GM18951 (cell line): ENCODE measurements at regions not wholly inside any gene's neighbourhood (a gene's known extent, or its start where the extent isn't known, plus 50 kb on each side); places are given as distances from the start of the nearest gene placed in this dataset.
A peak's percentile ranks its signal among the peaks of the same experiment; 100 is the strongest.
"Not testable (repeated sequence)": the region's sequence is repeated elsewhere in the genome, so short reads cannot be mapped to it uniquely, and the experiment has no call there.

Source experiments
- POLR2A ChIP-seq: IDR thresholded peaks from 4 replicates; pipeline ENCODE4 v1.6.1; 2011; ENCODE audit warnings: mild to moderate bottlenecking; ENCODE audit not compliant: insufficient read length, insufficient read depth; ENCODE audit errors: extremely low read depth
- in situ Hi-C: fragments of 300-500 bp; cut with MboI; formaldehyde crosslinking; loops from one replicate; pipeline ENCODE4 v1.12.0; 2022; ENCODE audit warnings: low sequenced_read_pairs, mixed read lengths, inconsistent platforms; ENCODE audit not compliant: unreplicated experiment

DNA sequence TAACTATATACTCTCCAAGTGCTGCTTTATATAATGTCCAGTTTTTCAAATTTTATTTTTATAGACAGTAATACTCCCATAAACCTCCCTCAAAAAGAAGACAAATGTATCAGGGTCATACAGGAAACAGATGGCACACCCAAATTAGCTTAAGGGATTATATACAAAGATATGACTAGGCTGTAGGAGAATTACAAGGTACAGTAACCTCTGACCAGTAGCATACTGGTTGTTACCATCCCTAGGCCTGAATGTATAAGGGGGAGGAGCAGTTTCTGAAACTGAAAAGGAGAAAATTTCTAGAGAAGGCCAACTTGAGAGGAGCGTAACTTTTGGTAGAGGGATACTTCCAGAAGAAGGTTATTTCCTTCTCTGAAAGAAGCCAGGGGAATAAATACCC is 122.6 kb upstream of the NBPF19 start:
- in situ Hi-C loops = not testable (repeated sequence)

- in situ Hi-C loops = not testable (repeated sequence)
Observed at GRCh38 chr1:149354579-149354978, 120.3 kb upstream of the NBPF19 start.

- in situ Hi-C loops = not testable (repeated sequence)
Observed at GRCh38 chr1:149355748-149356147, 119.1 kb upstream of the NBPF19 start.

- in situ Hi-C loops = not testable (repeated sequence)
Observed at GRCh38 chr1:149356152-149356551, 118.7 kb upstream of the NBPF19 start.

DNA sequence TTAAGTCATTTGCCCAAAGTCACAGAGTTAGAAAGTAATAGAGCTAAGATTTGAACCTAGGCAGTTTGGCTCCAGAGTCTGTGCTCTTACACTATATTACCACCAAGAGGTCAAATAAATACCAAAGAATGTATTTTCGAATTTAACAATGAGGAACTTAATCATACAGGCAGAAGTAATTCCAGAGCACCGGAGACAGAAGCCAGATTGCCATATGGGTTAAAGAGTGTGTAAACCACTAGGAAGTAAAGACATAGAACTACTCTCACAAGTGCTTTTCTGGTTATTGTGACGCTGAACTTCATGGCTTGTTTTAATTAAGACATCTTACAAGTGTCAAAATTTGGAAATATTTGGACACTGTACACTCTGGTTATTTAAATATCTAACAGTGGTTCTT is 114.5 kb upstream of the NBPF19 start:
- in situ Hi-C loops = not testable (repeated sequence)

DNA sequence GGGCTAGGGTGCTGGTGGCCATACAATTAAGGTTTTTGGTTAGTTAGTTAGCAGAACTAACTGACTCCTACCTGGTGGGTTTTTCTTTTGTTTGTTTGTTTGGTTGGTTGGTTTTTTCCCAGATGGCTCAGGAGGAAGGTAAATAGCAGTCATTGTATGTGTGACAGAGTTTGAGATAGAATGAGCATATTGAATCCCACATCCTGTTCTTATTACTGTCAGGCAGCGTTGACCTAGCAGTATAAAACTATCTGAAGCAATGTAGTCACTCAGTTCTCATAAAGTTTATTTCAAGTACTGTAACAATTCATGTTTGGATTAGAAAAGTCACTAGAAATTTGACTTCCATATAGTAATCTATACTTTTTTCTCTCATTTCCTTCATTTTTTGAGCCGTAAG is 113.5 kb upstream of the NBPF19 start:
- in situ Hi-C loops = not testable (repeated sequence)

DNA sequence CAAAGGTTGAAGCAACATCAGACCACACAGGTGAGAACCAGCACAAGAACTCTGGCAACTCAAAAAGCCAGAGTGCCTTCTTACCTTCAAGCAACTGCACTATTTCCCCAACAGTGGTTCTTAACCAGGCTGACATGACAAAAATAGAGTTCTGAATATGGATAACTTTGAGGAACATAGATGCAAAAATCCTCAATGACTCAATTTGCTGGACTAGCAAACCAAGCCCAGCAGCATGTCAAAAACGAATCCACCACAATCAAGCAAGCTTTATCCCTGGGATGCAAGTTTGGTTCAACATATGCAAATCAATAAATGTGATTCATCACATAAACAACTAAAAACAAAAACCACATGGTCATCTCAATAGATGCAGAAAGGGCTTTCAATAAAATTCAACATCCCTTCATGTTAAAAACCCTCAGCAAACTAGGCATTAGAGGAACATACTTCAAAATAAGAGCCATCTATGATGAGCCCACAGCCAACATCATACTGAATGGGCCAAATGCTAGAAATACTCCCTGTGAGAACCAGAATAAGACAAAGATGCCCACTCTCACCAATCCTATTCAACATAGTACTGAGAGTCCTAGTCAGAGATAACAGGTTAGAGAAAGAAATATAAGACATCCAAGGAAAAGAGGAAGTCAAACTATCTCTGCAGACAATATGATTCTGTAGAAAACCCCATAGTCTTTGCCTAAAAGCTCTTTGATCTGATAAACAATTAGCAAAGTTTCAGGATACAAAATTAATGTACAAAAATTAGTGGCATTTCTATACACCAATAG is 110.5 kb upstream of the NBPF19 start:
- in situ Hi-C loops = not testable (repeated sequence)

- in situ Hi-C loops = not testable (repeated sequence)
Observed at GRCh38 chr1:149366402-149366801, 108.4 kb upstream of the NBPF19 start.

DNA sequence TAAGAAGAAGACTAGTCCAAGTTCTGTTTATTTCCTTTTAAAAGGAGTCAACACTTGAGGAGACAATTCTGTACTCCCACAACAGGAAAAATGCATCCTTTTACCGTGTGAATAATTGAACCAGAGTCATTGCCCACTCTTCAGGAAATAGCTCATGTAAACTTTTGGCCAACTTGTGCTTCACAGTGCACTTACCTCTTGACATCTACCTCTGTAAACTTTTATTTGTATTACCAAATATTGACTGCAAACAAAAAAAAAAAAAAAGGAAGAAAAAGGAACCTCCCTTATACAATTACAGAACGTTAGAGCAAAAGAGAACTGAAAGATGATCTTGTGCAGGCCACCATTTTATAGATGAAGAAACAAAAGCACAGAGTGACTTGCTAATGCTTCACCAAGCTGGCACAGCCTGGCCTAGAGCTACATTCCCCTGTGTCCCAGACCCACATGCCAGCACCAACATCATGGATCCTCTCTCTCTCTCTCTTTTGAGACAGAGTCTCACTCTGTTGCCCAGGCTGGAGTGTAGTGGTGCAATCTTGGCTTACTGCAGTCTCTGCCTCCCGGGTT is 107.3 kb upstream of the NBPF19 start:
- in situ Hi-C loops = not testable (repeated sequence)

DNA sequence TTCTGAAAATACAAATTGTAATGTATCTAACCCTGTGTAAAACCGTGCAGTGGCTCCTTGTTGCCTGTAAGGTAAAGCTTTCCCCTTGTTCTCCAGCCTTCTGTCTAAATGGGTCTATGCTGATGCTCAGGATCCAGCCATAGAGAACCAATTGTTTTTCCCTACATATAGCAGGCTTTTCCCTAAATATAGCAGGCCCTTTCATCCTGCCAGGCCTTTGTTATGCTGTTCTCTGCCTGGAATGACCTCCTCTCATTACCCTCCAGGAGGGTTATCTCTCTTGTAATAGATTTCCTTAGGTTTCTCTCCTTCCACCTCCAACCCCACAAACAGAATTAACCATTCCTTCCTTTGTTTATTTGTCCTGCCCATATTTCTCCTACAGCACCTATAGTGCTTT is 106.5 kb upstream of the NBPF19 start:
- in situ Hi-C loops = not testable (repeated sequence)

- in situ Hi-C loops = not testable (repeated sequence)
Observed at GRCh38 chr1:149369081-149369480, 105.8 kb upstream of the NBPF19 start.

GRCh38 chr1:149371955-149372354 is 102.9 kb upstream of the NBPF19 start:
- in situ Hi-C loops = not testable (repeated sequence)

DNA sequence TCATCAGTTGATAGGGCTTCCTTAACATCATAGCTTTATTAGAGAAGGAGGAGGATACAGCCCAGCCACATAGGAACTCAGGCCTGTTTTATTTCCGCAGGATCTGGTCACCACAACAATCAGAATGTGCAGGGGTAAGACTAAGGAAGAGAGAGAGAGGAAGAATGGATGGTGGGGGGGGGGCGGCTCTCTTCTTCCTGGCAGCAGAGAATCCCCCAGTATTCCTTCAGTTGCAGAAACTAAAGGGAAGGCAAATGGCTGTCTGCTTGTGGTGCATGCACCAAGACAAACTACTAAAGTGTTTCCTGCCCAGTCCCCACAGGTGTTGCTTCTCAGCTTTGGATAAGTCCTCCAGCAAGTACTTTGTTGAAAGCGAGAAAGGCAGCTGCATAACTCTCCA is 96.4 kb upstream of the NBPF19 start:
- in situ Hi-C loops = not testable (repeated sequence)

DNA sequence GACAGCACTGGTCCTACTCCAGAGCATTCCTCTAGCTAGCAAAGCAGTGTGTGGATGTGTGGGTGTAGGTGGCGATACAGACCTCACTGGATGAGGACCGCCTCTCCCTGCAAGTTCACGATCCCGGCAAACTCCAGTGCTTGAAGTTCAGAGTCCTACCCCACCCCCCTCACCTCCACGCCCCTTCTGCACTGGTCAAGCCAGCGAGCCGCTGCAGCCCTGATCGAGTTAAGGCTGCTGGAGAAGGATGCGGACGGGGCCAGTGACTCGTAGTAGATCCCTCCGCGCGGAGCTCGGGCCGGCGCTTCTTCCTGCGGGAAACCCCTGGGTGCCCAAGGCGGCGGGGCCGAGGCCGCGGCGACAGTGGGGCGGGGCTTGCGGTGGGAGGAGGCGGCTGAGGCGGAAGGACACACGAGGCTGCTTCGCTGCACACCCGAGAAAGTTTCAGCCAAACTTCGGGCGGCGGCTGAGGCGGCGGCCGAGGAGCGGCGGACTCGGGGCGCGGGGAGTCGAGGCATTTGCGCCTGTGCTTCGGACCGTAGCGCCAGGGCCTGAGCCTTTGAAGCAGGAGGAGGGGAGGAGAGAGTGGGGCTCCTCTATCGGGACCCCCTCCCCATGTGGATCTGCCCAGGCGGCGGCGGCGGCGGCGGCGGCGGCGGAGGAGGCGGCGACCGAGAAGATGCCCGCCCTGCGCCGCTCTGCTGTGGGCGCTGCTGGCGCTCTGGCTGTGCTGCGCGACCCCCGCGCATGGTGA is 84.5 kb upstream of the NBPF19 start:
- peak; percentile 25 for TF ChIP-seq POLR2A
- in situ Hi-C loops = not testable (repeated sequence)

- in situ Hi-C loops = not testable (repeated sequence)
Observed at GRCh38 chr1:149390931-149391330, 83.9 kb upstream of the NBPF19 start.

DNA sequence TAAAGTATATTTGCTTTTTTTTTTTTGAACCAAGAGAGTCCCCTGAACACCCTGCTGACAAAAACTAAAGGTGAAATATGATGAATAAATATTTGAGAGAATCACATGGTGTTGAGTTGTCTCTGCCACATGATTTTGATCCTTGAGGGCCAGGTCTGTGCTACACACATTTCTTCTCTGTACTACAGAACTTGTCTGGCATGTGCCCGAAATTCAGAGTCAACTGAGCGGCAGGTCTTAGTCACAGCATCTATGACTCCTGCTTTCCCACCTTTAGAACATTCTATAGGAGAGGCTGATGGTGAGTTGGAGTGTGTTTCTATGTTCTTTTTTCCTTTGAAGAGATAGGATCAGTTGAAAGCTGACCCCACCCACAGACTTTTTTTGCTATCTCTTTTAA is 79.0 kb upstream of the NBPF19 start:
- in situ Hi-C loops = not testable (repeated sequence)

- in situ Hi-C loops = not testable (repeated sequence)
Observed at GRCh38 chr1:149398527-149398926, 76.3 kb upstream of the NBPF19 start.

GRCh38 chr1:149408404-149408803 is 66.4 kb upstream of the NBPF19 start:
- in situ Hi-C loops = not testable (repeated sequence)

DNA sequence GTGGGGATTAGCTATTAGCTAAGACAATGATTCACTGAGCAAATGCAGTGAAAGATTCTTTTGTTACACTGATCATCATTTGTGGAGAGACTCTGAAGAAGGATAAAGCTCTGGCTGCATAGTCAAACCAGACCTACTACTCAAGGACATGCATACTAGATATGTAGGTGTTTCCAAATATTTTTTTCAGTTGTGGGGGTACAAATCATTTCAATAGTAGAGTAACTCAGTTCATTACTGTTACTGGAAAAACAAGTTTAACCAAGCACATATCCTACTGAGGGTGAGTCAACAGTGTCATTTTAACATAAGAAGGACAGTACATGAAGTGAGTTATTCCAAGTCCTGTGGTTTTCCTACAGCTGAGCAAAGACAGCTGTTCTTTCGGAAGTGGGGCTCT is 59.5 kb upstream of the NBPF19 start:
- in situ Hi-C loops = not testable (repeated sequence)

DNA sequence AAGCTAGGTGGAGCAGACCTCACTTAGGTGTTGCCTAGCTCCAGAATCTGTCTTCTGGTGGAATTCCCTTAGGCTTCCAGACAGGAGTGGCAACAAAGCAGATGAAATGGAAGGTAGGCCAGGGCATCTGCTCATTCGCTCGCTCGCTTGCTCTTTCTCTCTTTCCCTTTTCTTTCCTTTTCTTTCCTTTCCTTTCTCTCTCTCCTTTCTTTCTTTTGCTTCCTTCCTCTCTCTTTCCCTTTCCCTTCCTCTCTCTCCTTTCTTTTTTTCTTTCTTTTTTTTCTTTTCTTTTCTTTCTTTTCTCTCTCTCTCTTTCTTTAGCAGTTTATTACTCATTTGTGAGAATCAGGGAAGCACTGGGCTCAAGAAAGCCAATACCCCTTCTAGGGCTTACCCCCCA is 56.1 kb upstream of the NBPF19 start:
- in situ Hi-C loops = not testable (repeated sequence)

GRCh38 chr1:149423122-149423521 is 51.7 kb upstream of the NBPF19 start:
- in situ Hi-C loops = not testable (repeated sequence)
